Vagina (tissue), 2 donors: ENCODE measurements at regions not wholly inside any gene's neighbourhood (a gene's known extent, or its start where the extent isn't known, plus 50 kb on each side); places are given as distances from the start of the nearest gene placed in this dataset.

Experiments used
- POLR2A ChIP-seq, 2 donors: fragments of 450-650 bp; IDR thresholded peaks; one replicate each; pipeline ENCODE4 v1.6.1; 2017; ENCODE audit warnings: antibody characterized with exemption in 2 of 2, mild to moderate bottlenecking in 2 of 2, moderate library complexity in 2 of 2
- POLR2AphosphoS5 ChIP-seq, 2 donors: sonication (generic); formaldehyde crosslinking; IDR thresholded peaks; one replicate each; pipeline ENCODE4 v1.9.0; 2017; ENCODE audit warnings: antibody characterized with exemption in 2 of 2, mild to moderate bottlenecking in 2 of 2, low read depth in 1 of 2; ENCODE audit not compliant: insufficient read depth in 1 of 2
- TF ChIP-seq, protein P1 (sequence below), 3 experiments: fragments of 450-650 bp in 2 of 3; fragments of 200-600 bp in 1 of 3; sonication (generic) in 1 of 3; IDR thresholded peaks; one replicate each; pipeline ENCODE4 v1.5.1; 2017 to 2019; ENCODE audit warnings: antibody characterized with exemption in 3 of 3, mild to moderate bottlenecking in 2 of 3, moderate library complexity in 2 of 3

DNA sequence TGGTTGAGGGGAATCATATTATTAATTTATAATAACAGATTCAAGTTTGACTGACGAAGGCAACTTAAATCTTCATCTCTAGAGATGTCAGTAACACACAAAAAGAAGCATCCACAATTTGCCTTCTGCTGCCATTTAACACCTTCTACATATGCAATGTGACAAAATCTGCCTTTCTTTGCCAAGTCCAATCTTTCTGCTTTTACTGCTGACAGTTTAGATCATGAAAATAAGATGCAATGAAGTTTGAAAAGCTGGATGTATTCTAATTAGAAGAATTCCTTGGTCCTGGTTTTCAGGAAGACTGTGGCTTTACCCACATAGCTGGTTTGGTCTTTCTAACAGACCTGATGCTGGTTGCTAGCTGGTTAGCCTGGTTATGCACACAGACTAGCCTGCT lies 178.9 kb downstream of the ACER2 start:
- TF ChIP-seq, protein P1, sequence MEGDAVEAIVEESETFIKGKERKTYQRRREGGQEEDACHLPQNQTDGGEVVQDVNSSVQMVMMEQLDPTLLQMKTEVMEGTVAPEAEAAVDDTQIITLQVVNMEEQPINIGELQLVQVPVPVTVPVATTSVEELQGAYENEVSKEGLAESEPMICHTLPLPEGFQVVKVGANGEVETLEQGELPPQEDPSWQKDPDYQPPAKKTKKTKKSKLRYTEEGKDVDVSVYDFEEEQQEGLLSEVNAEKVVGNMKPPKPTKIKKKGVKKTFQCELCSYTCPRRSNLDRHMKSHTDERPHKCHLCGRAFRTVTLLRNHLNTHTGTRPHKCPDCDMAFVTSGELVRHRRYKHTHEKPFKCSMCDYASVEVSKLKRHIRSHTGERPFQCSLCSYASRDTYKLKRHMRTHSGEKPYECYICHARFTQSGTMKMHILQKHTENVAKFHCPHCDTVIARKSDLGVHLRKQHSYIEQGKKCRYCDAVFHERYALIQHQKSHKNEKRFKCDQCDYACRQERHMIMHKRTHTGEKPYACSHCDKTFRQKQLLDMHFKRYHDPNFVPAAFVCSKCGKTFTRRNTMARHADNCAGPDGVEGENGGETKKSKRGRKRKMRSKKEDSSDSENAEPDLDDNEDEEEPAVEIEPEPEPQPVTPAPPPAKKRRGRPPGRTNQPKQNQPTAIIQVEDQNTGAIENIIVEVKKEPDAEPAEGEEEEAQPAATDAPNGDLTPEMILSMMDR (IDR thresholded peaks at IDR 0.05) = no peak
- TF ChIP-seq POLR2A (IDR thresholded peaks at IDR 0.05) (no peak), POLR2AphosphoS5 (IDR thresholded peaks at IDR 0.05; ENCODE audit: insufficient read depth in 1 of 2, low read depth in 1 of 2) (no peak)
